ENCODE measurements at regions not wholly inside any gene's neighbourhood (a gene's known extent, or its start where the extent isn't known, plus 50 kb on each side); places are given as distances from the start of the nearest gene placed in this dataset.

GRCh38 chr3:26964836-26965235 is 342.3 kb downstream of the LRRC3B start:
- TF ChIP-seq MAZ (IDR thresholded peaks at IDR 0.05; ENCODE audit: borderline replicate concordance, low read depth, low read length), result no peak
- TF ChIP-seq RFX5 (IDR thresholded peaks at IDR 0.05; ENCODE audit: low read depth, low read length), result no peak
- TF ChIP-seq MAFK (IDR thresholded peaks at IDR 0.05; ENCODE audit: low read depth, low read length), result no peak
- no peak for TF ChIP-seq CHD1 (IDR thresholded peaks at IDR 0.05; ENCODE audit: low read depth, low read length)
- TF ChIP-seq FOS (IDR thresholded peaks at IDR 0.05; ENCODE audit: low read depth, low read length), result no peak
- no peak for TF ChIP-seq NFE2L2 (IDR thresholded peaks at IDR 0.05; ENCODE audit: low read depth, low read length)
- TF ChIP-seq, protein P1, sequence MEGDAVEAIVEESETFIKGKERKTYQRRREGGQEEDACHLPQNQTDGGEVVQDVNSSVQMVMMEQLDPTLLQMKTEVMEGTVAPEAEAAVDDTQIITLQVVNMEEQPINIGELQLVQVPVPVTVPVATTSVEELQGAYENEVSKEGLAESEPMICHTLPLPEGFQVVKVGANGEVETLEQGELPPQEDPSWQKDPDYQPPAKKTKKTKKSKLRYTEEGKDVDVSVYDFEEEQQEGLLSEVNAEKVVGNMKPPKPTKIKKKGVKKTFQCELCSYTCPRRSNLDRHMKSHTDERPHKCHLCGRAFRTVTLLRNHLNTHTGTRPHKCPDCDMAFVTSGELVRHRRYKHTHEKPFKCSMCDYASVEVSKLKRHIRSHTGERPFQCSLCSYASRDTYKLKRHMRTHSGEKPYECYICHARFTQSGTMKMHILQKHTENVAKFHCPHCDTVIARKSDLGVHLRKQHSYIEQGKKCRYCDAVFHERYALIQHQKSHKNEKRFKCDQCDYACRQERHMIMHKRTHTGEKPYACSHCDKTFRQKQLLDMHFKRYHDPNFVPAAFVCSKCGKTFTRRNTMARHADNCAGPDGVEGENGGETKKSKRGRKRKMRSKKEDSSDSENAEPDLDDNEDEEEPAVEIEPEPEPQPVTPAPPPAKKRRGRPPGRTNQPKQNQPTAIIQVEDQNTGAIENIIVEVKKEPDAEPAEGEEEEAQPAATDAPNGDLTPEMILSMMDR (conservative IDR thresholded peaks at IDR 0.05; ENCODE audit: low read depth, low read length), result no peak
- TF ChIP-seq CEBPB (IDR thresholded peaks at IDR 0.05; ENCODE audit: low read depth, low read length), result no peak
- no peak for TF ChIP-seq RAD21 (IDR thresholded peaks at IDR 0.05; ENCODE audit: low read length)
- no peak for TF ChIP-seq SMC3 (IDR thresholded peaks at IDR 0.05; ENCODE audit: low read depth, low read length)
- no peak for TF ChIP-seq MXI1 (IDR thresholded peaks at IDR 0.05; ENCODE audit: borderline replicate concordance, low read depth, low read length)
- no peak for TF ChIP-seq ELK1 (IDR thresholded peaks at IDR 0.05; ENCODE audit: borderline replicate concordance, low read depth, low read length)
- TF ChIP-seq BHLHE40 (IDR thresholded peaks at IDR 0.05; ENCODE audit: low read depth, low read length), result no peak
- TF ChIP-seq RCOR1 (IDR thresholded peaks at IDR 0.05; ENCODE audit: insufficient replicate concordance, low read length), result no peak
- TF ChIP-seq, protein P2, sequence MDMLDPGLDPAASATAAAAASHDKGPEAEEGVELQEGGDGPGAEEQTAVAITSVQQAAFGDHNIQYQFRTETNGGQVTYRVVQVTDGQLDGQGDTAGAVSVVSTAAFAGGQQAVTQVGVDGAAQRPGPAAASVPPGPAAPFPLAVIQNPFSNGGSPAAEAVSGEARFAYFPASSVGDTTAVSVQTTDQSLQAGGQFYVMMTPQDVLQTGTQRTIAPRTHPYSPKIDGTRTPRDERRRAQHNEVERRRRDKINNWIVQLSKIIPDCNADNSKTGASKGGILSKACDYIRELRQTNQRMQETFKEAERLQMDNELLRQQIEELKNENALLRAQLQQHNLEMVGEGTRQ (IDR thresholded peaks at IDR 0.05; ENCODE audit: low read depth, low read length), result no peak
- TF ChIP-seq POLR2A (IDR thresholded peaks at IDR 0.05; ENCODE audit: low read depth, low read length), result no peak
- POLR2A ChIA-PET (ENCODE audit: unreplicated experiment), result no interaction called here
- CTCF ChIA-PET, result no interaction called here
- H3K36me3 ChIP-seq (ENCODE audit: control insufficient read depth, insufficient read depth, low read length), result no peaks in the 10 kb centered on the region
- H2BK15ac ChIP-seq (ENCODE audit: low read depth, low read length), result no peak overlapping the region
- no peak overlapping the region for H3K23ac ChIP-seq (ENCODE audit: low read depth, low read length)
- H3K9me3 ChIP-seq (ENCODE audit: control insufficient read depth, insufficient read depth, low read length), result peaks cover 9% of the 10 kb centered on the region; the same call in 1 of the 2 replicates
- H4K20me1 ChIP-seq (ENCODE audit: insufficient read depth, low read length), result no peaks in the 10 kb centered on the region
- H3K4ac ChIP-seq (ENCODE audit: low read depth, low read length), result no peak overlapping the region
- BruUV-seq (replicated peaks), result no TSS peak
- H3K4me1 ChIP-seq (ENCODE audit: control insufficient read depth, insufficient read depth, low read length), result no peaks in the 10 kb centered on the region
- H3K14ac ChIP-seq (replicated peaks; ENCODE audit: low read depth, low read length), result no peak overlapping the region
- H2BK20ac ChIP-seq (ENCODE audit: low read depth, low read length), result no peak overlapping the region
- H2BK5ac ChIP-seq (ENCODE audit: low read depth, low read length, poor library complexity, severe bottlenecking), result no peak overlapping the region
- no peak overlapping the region for H2AK9ac ChIP-seq (replicated peaks; ENCODE audit: low read depth, low read length, poor library complexity)
- no peak overlapping the region for H4K5ac ChIP-seq (ENCODE audit: low read depth, low read length)
- H3K56ac ChIP-seq (ENCODE audit: extremely low read depth, insufficient read depth, low read length), result no peak overlapping the region
- H2BK120ac ChIP-seq (ENCODE audit: low read depth, low read length), result no peak overlapping the region
- no peaks in the 10 kb centered on the region for H3K79me1 ChIP-seq (ENCODE audit: low read depth in 1 of 2, low read length in 2 of 2)
- WGBS, 2 experiments (ENCODE audit: extremely low coverage in 2 of 2, insufficient read length in 1 of 2), result no CpG with 5 or more reads among the region's 2 CpGs
- H4K91ac ChIP-seq (ENCODE audit: insufficient read depth, low read depth, low read length), result no peak overlapping the region
- H3K18ac ChIP-seq (ENCODE audit: low read depth, low read length), result no peak overlapping the region
- H3K9ac ChIP-seq (ENCODE audit: low read depth, low read length), result no peak overlapping the region
- in situ Hi-C loops (cut with MboI; ENCODE audit: low sequenced_read_pairs), result no loop called here
- dilution Hi-C loops (cut with HindIII; ENCODE audit: low sequenced_read_pairs, unreplicated experiment), result no loop called here
- H3K27me3 ChIP-seq (ENCODE audit: control insufficient read depth, insufficient read depth, low read length), result no peaks in the 10 kb centered on the region
- intact Hi-C loops (cut with micrococcal nuclease), result no loop called here
- H4K8ac ChIP-seq (ENCODE audit: low read depth in 2 of 2, low read length in 2 of 2), result no peak overlapping the region
- DNase-seq, result no peak
- no peak overlapping the region for H3K4me2 ChIP-seq (ENCODE audit: low read depth, low read length)
- no peak overlapping the region for H3K27ac ChIP-seq (ENCODE audit: insufficient read depth, low read length)
- no peak for ATAC-seq (ENCODE audit: low read depth)
- no peak overlapping the region for H3K4me3 ChIP-seq (ENCODE audit: insufficient read depth, low read depth, low read length)
- no peaks in the 10 kb centered on the region for H3K9me1 ChIP-seq (ENCODE audit: insufficient read depth, low read length)
- no peak overlapping the region for H2AFZ ChIP-seq (replicated peaks; ENCODE audit: low read length, poor library complexity)
- no peak overlapping the region for H2AK5ac ChIP-seq (ENCODE audit: low read depth, low read length)

All from IMR-90 (cell line).